GM10248 (cell line): ENCODE measurements at regions not wholly inside any gene's neighbourhood (a gene's known extent, or its start where the extent isn't known, plus 50 kb on each side); places are given as distances from the start of the nearest gene placed in this dataset.

Experiments used
- CTCF ChIA-PET: fragments of 300-600 bp; sonication (Branson Sonifier 250); formaldehyde crosslinking; extraction: SDS; loops from one replicate; lab custom pipeline; 2021; ENCODE audit warnings: antibody characterized with exemption; lab: Yijun Ruan, JAX
- POLR2A ChIA-PET: fragments of 350-650 bp; sonication (Branson Sonifier 250); formaldehyde crosslinking; extraction: SDS; loops from one replicate; lab custom pipeline; 2020; ENCODE audit warnings: antibody characterized with exemption; lab: Yijun Ruan, JAX
- DNase-seq: peaks from one replicate; pipeline ENCODE4 v3.0.0; 2012; ENCODE audit errors: extremely low spot score
- TF ChIP-seq, protein P1 (sequence below): IDR thresholded peaks from 2 replicates; pipeline ENCODE4 v1.5.1; 2012; ENCODE audit warnings: mild to moderate bottlenecking, low read depth; ENCODE audit errors: extremely low read depth, missing control alignments, control extremely low read depth

DNA sequence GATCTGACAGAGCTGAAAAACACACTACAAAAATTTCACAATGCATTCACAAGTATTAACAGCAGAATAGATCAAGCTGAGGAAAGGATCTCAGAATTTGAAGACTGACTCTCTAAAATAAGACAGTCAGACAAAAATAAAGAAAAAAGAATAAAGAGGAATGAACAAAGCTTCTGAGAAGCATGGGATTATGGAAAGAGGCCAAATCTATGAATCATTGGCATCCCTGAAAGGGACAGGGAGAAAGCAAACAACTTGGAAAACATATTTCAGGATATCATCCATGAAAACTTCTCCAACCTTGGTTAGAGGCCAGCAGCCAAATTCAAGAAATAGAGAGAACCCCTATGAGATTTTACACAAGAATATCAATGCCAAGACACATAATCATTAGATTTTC is 804.8 kb upstream of the IGFBP3 start:
- POLR2A ChIA-PET: no interaction called here
- TF ChIP-seq, protein P1, sequence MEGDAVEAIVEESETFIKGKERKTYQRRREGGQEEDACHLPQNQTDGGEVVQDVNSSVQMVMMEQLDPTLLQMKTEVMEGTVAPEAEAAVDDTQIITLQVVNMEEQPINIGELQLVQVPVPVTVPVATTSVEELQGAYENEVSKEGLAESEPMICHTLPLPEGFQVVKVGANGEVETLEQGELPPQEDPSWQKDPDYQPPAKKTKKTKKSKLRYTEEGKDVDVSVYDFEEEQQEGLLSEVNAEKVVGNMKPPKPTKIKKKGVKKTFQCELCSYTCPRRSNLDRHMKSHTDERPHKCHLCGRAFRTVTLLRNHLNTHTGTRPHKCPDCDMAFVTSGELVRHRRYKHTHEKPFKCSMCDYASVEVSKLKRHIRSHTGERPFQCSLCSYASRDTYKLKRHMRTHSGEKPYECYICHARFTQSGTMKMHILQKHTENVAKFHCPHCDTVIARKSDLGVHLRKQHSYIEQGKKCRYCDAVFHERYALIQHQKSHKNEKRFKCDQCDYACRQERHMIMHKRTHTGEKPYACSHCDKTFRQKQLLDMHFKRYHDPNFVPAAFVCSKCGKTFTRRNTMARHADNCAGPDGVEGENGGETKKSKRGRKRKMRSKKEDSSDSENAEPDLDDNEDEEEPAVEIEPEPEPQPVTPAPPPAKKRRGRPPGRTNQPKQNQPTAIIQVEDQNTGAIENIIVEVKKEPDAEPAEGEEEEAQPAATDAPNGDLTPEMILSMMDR: no peak
- no peak for DNase-seq
- CTCF ChIA-PET: no interaction called here

DNA sequence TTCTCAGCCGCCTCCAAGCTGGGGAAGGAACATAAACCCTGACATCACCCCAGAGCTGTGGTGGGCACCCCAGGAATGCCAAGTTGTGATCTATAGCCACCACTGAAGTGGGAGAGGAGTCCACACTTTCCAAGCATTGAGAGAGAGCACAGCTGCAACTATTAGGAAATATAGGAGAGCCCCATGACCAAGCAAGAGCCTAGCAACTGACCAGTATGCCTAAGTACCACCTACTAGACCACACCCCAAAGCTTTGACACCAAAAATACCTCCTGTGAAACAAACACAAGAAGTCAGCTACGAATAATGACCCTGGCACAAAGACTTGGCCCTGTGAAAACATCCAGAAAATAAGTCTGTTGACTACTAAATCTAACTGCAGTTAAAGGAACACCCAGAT is 804.1 kb upstream of the IGFBP3 start:
- TF ChIP-seq, protein P1: no peak
- CTCF ChIA-PET: no interaction called here
- POLR2A ChIA-PET: no interaction called here
- no peak for DNase-seq

DNA sequence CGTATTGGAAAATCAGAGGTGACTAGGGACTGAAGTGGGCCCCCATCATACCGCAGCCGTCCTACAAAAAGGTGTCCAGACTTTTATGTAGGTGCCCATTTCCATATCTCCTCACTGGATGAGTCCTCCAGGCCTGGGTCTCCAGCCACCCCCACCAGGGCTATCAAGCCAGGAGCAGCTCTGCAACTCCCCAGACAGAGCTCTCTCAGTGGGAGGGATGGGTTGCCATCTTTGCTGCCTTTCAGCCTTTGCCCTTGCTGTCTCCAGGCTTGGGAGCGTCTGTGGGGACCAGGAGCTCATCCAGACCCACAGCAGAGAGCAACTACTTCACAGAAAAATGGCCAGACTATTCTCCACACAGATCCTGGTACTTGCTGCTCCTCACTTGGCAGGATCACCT is 802.7 kb upstream of the IGFBP3 start:
- ChIA-PET CTCF (interaction anchor here (1.3 kb wide), 1 partner anchor 9 kb away, joined by 4 read pairs; no protein-coding TSS in a partner anchor), POLR2A (no interaction called here)
- TF ChIP-seq, protein P1: no peak
- DNase-seq: no peak

DNA sequence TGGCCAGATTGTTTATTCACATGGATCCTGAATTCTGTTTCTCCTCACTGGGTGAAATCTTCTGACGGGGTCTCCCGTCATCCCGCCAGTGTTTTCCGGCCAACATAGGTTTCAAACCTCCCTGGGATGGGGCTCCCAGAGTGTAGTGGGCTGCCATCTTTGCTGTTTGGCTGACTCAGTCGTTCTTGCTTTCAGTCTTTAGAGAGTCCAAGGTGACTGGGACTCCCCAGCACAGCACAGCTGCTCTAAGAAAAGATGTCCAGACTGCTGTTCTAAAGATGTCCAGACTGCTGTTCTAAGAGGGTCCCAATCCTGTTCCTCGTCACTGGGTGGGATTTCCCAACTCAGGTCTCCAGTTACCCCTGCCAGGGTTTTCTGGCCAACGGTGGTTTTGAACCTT is 801.9 kb upstream of the IGFBP3 start:
- ChIA-PET CTCF (interaction anchor here (1.3 to 1.7 kb wide), 2 partner anchors 8 to 9 kb away, joined by 4 to 6 read pairs; no protein-coding TSS in a partner anchor), POLR2A (no interaction called here)
- no peak for DNase-seq
- TF ChIP-seq, protein P1: no peak

DNA sequence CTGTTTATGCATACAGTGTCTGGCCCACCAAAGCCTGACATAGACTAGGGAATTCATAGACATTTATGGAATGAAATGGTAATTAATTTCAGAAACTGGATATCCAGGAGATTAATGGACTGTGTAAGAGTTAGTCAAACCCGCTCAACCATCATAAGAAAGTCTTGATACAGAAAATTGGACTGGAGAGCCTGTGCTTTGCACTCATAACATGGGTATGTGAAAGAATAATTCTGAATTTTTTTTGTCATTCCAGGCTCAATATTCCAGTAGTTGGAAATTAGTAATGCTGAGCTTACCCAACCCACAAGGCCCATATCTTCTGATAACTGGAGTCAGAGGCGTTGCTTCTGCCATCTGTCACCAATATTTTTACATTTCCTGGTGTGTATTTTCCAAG is 799.7 kb upstream of the IGFBP3 start:
- ChIA-PET POLR2A (no interaction called here), CTCF (interaction anchor here (0.7 to 1.6 kb wide), 2 partner anchors 10 to 23 kb away, joined by 3 to 4 read pairs; no protein-coding TSS in a partner anchor)
- TF ChIP-seq, protein P1: no peak
- DNase-seq: no peak

DNA sequence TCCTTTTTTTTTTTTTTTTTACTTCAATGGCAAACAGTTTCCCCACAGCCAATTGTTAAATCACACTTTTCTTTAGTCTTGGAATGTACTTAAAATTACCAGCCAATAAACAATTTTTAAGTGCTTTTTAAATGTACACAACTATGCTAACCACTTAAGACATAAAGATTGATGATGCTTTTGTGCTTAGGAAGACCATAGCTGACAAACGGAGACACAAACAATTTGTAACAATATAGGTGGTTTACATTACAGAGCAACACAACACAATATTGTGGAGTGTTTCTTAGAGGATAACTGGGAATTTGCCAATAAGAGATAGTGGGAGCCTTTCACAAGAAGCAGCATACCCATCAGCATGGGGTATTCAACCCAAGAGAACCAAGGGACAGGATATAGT is 798.5 kb upstream of the IGFBP3 start:
- ChIA-PET POLR2A (no interaction called here), CTCF (no interaction called here)
- no peak for DNase-seq
- TF ChIP-seq, protein P1: no peak
